Lower leg skin (tissue), 4 donors: ENCODE measurements at regions not wholly inside any gene's neighbourhood (a gene's known extent, or its start where the extent isn't known, plus 50 kb on each side); places are given as distances from the start of the nearest gene placed in this dataset.

Source experiments
- DNase-seq, 2 donors: peaks; one replicate each; pipeline ENCODE4 v3.0.0-alpha.2; 2019; ENCODE audit warnings: low spot score in 2 of 2
- H3K4me3 ChIP-seq: fragments of 200-600 bp; sonication (generic); 2 replicates; pipeline ENCODE4 v1.5.1; 2017; ENCODE audit warnings: mild to moderate bottlenecking, low read depth; ENCODE audit not compliant: poor library complexity, severe bottlenecking
- CTCF ChIP-seq, 3 donors: fragments of 450-650 bp; IDR thresholded peaks; one replicate each; pipeline ENCODE4 v1.5.1; 2016; ENCODE audit warnings: antibody characterized with exemption in 3 of 3, mild to moderate bottlenecking in 3 of 3, moderate library complexity in 2 of 3
- POLR2A ChIP-seq, 2 donors: fragments of 450-650 bp; IDR thresholded peaks; one replicate each; pipeline ENCODE4 v1.6.1; 2016 to 2017; ENCODE audit warnings: antibody characterized with exemption in 2 of 2, mild to moderate bottlenecking in 1 of 2, moderate library complexity in 1 of 2
- WGBS, 2 donors: methylation state at CpG; one replicate each; pipeline ENCODE4 v1.1.5; 2018; 5-methylcytosine and 5-hydroxymethylcytosine counted together
- intact Hi-C: fragments of 100-400 bp; cut with DNase I; formaldehyde crosslinking; loops from one replicate; pipeline ENCODE4 v1.15.0; 2023; ENCODE audit warnings: low total_unique reads

GRCh38 chr7:91636129-91636724, 244.3 kb downstream of the MTERF1 start:
- TF ChIP-seq POLR2A (IDR thresholded peaks at IDR 0.05) (no peak), CTCF (IDR thresholded peaks at IDR 0.05) (no peak)
- no peak overlapping the region for H3K4me3 ChIP-seq
- no peak for DNase-seq
- WGBS, 2 donors: 59 to 70% methylated on average over 6 of the region's 6 CpGs
- intact Hi-C loops: loop anchor here (10.0 kb wide), 1 partner anchor 551 kb away; no protein-coding TSS in a partner anchor

DNA sequence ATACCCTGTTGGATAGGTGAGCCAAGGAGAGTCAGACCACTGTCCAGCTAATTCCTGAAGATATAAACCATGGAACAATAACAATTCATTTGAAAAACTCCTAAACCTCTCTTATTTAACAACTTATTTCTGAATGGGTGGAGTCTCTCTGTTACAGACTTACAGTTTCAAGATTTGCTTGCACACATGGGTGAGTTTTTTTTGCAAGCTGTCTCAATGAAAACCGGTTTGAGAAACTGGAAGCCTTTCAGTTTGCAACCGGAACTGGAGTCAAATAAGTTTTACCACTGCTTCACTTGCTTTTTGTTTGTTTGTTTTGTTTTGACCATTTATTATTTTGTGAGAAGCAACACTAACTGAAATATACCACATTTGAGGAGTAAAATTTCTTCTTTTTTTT, 243.8 kb downstream of the MTERF1 start:
- no peak for TF ChIP-seq POLR2A (IDR thresholded peaks at IDR 0.05)
- no peak for TF ChIP-seq CTCF (IDR thresholded peaks at IDR 0.05)
- intact Hi-C loops: loop anchor here (10.0 kb wide), 1 partner anchor 552 kb away; no protein-coding TSS in a partner anchor
- no peak for DNase-seq
- no peak overlapping the region for H3K4me3 ChIP-seq
- WGBS, 2 donors: 54 to 64% methylated on average over 2 of the region's 2 CpGs

- intact Hi-C loops: no loop called here
- WGBS, 2 donors: 93 to 95% methylated on average over 4 of the region's 4 CpGs
- DNase-seq: no peak
- no peak overlapping the region for H3K4me3 ChIP-seq
- TF ChIP-seq POLR2A (IDR thresholded peaks at IDR 0.05): no peak
- no peak for TF ChIP-seq CTCF (IDR thresholded peaks at IDR 0.05)
Measured at GRCh38 chr7:91644256-91644655, 236.2 kb downstream of the MTERF1 start.

DNA sequence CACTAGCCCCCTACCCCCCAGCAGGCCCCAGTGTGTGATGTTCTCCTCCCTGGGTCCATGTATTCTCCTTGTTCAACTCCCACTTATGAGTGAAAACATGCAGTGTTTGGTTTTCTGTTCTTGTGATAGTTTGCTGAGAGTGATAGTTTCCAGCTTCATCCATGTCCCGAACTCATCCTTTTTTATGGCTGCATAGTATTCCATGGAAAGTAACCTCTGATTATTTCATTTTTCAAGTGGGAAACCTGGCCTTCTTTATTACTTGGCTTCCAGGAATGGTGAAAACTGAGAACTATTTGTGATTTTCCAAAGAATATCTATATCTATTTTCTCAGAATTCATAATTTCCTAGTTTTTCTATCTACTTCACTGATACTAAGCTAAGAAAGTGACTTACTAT, 235.0 kb downstream of the MTERF1 start:
- no peak overlapping the region for H3K4me3 ChIP-seq
- 95 to 97% methylated on average over 1 of the region's 1 CpG for WGBS, 2 donors
- no peak for DNase-seq
- no peak for TF ChIP-seq CTCF (IDR thresholded peaks at IDR 0.05)
- no peak for TF ChIP-seq POLR2A (IDR thresholded peaks at IDR 0.05)
- intact Hi-C loops: no loop called here

DNA sequence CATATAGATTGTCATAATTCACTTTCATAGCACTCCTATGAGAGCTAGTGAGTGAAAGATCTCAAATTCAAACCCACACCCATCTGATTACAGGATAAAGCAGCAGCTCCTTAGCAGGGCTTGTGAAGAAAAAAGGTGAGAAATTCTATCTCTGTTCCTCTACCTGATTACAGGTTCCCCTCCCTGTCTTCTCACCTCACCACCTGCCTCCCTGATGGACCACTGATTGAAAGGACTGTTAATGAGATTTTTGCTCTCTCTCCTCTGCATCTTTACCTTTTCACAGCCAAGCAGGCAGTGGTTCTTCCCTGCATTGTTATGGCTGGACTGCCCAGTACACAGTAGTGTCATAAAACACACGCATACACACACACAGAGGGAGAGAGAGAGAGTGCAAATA, 228.5 kb downstream of the MTERF1 start:
- intact Hi-C loops: no loop called here
- WGBS, 2 donors: 73 to 100% methylated on average over 1 of the region's 1 CpG
- TF ChIP-seq CTCF (IDR thresholded peaks at IDR 0.05) (no peak), POLR2A (IDR thresholded peaks at IDR 0.05) (no peak)
- no peak overlapping the region for H3K4me3 ChIP-seq
- DNase-seq: no peak

- no peak for DNase-seq
- no peak overlapping the region for H3K4me3 ChIP-seq
- intact Hi-C loops: no loop called here
- TF ChIP-seq POLR2A (IDR thresholded peaks at IDR 0.05): no peak
- TF ChIP-seq CTCF (IDR thresholded peaks at IDR 0.05): no peak
Measured at GRCh38 chr7:91653286-91653685, 227.2 kb downstream of the MTERF1 start.
